ENCODE measurements at regions not wholly inside any gene's neighbourhood (a gene's known extent, or its start where the extent isn't known, plus 50 kb on each side); places are given as distances from the start of the nearest gene placed in this dataset.
"Not testable (repeated sequence)": the region's sequence is repeated elsewhere in the genome, so short reads cannot be mapped to it uniquely, and the experiment has no call there.

DNA sequence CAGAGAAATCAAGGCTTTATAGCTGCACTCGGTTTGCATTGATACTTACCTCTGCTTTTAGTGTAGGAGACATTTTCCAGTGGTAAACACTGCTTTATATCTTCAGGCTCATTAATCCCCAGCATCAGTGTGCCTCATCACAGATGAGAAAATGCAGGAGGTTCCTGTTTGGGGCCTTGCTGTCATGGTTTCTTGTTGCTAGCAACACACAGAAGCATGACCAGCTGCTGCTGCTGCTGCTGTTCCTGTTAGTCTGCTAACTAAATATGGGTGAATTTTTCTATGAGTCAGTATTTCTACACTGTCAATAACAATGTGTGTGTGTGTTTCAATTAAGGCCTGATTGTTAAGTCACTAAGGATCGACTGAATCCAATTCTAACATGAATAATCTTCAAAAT is 85.8 kb upstream of the RGS1 start:
- Mint-ChIP-seq H3K9me3 (peaks cover 6% of the 10 kb centered on the region), H3K4me1 (peaks cover 6% of the 10 kb centered on the region), H3K4me3 (no peak overlapping the region), H3K27me3 (ENCODE audit: low read depth) (no peaks in the 10 kb centered on the region), H3K36me3 (ENCODE audit: low read depth) (no peaks in the 10 kb centered on the region), H3K27ac (ENCODE audit: unreplicated experiment) (peak overlapping the region; percentile 63)
- no peak for DNase-seq (ENCODE audit: low read depth, low spot score)
- TF ChIP-seq, protein P1, sequence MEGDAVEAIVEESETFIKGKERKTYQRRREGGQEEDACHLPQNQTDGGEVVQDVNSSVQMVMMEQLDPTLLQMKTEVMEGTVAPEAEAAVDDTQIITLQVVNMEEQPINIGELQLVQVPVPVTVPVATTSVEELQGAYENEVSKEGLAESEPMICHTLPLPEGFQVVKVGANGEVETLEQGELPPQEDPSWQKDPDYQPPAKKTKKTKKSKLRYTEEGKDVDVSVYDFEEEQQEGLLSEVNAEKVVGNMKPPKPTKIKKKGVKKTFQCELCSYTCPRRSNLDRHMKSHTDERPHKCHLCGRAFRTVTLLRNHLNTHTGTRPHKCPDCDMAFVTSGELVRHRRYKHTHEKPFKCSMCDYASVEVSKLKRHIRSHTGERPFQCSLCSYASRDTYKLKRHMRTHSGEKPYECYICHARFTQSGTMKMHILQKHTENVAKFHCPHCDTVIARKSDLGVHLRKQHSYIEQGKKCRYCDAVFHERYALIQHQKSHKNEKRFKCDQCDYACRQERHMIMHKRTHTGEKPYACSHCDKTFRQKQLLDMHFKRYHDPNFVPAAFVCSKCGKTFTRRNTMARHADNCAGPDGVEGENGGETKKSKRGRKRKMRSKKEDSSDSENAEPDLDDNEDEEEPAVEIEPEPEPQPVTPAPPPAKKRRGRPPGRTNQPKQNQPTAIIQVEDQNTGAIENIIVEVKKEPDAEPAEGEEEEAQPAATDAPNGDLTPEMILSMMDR (conservative IDR thresholded peaks at IDR 0.05): no peak

DNA sequence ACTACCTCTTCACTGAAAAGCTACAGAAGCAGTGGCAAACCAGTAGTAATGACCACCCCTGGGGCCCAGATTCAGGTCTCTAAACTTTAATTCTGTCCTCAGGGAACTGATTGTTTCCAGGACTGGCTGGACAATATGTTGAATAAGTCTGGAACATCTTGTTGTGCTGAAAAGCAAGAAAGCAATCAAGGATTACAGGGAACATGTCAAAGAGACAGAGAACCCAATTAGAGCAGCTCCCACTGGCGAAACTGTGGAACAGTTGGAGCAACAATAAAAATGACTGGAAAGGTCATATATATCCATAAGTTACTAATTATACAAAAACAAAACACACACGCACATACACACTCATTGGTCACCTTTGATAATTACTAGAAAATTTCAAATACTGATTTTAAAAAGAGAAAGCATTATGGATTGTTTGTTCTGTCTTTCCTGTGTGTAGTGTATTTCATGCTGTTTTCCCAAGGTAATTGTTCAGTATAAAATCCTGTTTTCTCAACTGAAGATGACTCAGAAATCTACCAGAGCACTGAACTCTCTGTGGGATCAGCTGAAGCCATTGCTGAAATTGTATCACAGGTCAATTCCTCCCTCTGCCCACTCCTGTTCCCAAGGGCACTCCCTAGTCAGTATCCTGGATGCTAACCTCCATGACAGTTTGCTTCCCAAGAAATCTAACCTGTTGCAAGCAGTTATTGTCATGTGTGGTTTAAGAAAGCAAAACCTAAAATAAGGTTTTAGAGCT is 83.6 kb upstream of the RGS1 start:
- no peaks in the 10 kb centered on the region for H3K27me3 Mint-ChIP-seq (ENCODE audit: low read depth)
- peaks cover 6% of the 10 kb centered on the region for H3K4me1 Mint-ChIP-seq
- H3K9me3 Mint-ChIP-seq: peaks cover 3% of the 10 kb centered on the region
- no peak overlapping the region for H3K4me3 Mint-ChIP-seq
- TF ChIP-seq, protein P1 (conservative IDR thresholded peaks at IDR 0.05): no peak
- no peak for DNase-seq (ENCODE audit: low read depth, low spot score)
- H3K36me3 Mint-ChIP-seq (ENCODE audit: low read depth): no peaks in the 10 kb centered on the region
- H3K27ac Mint-ChIP-seq (ENCODE audit: unreplicated experiment): no peak overlapping the region

DNA sequence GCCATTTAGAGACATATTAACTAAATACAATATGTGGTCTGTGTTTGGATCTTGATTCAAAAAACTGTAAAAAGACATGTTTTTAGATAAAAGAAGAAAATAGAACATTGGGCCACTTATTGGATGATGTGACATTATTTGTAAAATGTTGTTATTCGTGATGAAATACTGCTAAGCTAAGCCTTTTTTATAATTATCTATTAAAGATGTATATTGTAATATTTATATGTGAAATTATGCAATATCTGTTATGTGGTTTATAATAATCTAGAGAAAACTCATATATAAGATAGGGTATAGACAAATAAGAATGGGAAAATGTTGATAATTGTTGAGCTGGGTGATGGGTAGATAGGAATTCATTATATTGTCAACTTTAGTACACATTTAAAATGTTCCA is 82.0 kb upstream of the RGS1 start:
- Mint-ChIP-seq H3K4me3 (no peak overlapping the region), H3K27ac (ENCODE audit: unreplicated experiment) (no peak overlapping the region), H3K36me3 (ENCODE audit: low read depth) (no peaks in the 10 kb centered on the region), H3K9me3 (peaks cover 7% of the 10 kb centered on the region), H3K4me1 (peaks cover 6% of the 10 kb centered on the region), H3K27me3 (ENCODE audit: low read depth) (no peaks in the 10 kb centered on the region)
- TF ChIP-seq, protein P1 (conservative IDR thresholded peaks at IDR 0.05): no peak
- no peak for DNase-seq (ENCODE audit: low read depth, low spot score)

DNA sequence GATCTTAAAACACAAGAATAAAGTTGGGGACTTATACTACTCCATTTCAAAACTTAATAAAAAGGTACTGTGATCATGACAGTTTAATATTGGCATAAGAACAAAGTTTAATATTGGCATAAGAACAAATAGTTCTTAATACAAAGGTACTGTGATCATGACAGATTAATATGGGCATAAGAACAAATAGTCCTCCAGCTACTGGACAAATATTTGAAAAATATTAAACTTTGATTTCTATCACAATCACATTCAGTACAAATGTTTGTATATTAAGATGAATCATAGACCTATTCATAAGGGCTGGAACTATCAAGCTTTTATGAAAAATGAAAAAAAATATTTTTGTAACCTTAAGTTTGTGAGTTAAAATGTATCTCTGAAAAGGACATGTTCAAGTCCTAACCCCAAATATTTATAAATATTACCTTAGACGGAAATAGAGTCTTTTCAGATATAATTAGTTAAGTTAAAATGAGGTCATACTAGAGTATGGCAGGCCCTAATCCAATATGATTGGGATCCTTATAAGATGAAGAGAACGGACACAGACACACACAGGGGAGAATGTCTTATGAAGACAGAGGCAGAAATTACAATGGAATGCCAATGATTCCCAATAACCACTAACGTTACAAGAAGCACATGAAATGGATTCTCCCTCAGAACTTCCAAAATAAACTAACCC is 79.1 kb upstream of the RGS1 start:
- H3K4me1 Mint-ChIP-seq: peaks cover 7% of the 10 kb centered on the region
- no peak overlapping the region for H3K27ac Mint-ChIP-seq (ENCODE audit: unreplicated experiment)
- TF ChIP-seq, protein P1 (conservative IDR thresholded peaks at IDR 0.05): no peak
- no peak overlapping the region for H3K4me3 Mint-ChIP-seq
- H3K27me3 Mint-ChIP-seq (ENCODE audit: low read depth): no peaks in the 10 kb centered on the region
- no peak for DNase-seq (ENCODE audit: low read depth, low spot score)
- peaks cover 15% of the 10 kb centered on the region for H3K9me3 Mint-ChIP-seq
- peaks cover 8% of the 10 kb centered on the region for H3K36me3 Mint-ChIP-seq (ENCODE audit: low read depth)

DNA sequence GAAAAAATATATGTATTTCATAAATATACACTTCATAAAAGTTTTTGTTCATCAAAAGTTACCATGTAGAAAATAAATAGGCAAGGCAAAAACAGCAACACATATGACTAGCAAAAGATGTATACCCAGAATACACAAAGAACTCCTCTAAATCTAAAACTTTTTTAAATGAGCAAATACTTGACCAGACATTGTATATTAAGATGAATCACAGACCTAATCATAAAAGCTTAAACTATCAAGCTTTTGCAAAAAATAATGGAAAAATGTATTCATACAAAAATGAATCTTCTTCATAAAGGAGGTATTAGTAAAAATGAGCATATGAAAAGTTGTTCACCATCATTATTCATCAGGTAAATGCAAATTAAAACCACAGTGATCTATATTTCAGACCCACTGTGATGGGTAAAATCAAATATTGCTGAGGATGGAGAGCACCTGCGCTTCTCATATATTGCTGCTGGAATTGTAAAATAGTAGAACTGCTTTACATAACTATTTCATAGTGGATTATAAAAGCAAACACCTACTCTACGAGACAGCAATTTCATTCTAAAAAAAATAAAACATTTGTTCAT is 78.3 kb upstream of the RGS1 start:
- TF ChIP-seq, protein P1 (conservative IDR thresholded peaks at IDR 0.05): no peak
- DNase-seq (ENCODE audit: low read depth, low spot score): no peak
- H3K9me3 Mint-ChIP-seq: peaks cover 15% of the 10 kb centered on the region
- no peaks in the 10 kb centered on the region for H3K27me3 Mint-ChIP-seq (ENCODE audit: low read depth)
- H3K4me3 Mint-ChIP-seq: no peak overlapping the region
- peaks cover 7% of the 10 kb centered on the region for H3K4me1 Mint-ChIP-seq
- no peak overlapping the region for H3K27ac Mint-ChIP-seq (ENCODE audit: unreplicated experiment)
- peaks cover 8% of the 10 kb centered on the region for H3K36me3 Mint-ChIP-seq (ENCODE audit: low read depth)

DNA sequence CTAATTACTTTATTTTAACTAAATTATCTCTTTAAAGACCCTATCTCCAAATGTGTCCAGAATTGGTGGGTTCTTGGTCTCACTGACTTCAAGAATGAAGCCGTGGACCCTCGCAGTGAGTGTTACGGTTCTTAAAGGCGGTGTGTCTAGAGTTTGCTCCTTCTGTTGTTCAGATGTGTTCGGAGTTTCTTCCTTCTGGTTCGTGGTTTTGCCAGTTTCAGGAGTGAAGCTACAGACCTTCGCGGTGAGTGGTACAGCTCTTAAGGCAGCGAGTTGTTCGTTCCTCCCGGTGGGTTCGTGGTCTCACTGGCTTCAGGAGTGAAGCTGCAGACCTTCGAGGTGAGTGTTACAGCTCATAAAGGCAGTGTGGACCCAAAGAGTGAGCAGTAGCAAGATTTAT is 77.5 kb upstream of the RGS1 start:
- not testable (repeated sequence) for H3K36me3 Mint-ChIP-seq (ENCODE audit: low read depth); H3K27ac Mint-ChIP-seq (ENCODE audit: unreplicated experiment); DNase-seq (ENCODE audit: low read depth, low spot score); H3K4me3 Mint-ChIP-seq; H3K4me1 Mint-ChIP-seq; H3K27me3 Mint-ChIP-seq (ENCODE audit: low read depth)
- H3K9me3 Mint-ChIP-seq: peaks cover 15% of the 10 kb centered on the region

DNA sequence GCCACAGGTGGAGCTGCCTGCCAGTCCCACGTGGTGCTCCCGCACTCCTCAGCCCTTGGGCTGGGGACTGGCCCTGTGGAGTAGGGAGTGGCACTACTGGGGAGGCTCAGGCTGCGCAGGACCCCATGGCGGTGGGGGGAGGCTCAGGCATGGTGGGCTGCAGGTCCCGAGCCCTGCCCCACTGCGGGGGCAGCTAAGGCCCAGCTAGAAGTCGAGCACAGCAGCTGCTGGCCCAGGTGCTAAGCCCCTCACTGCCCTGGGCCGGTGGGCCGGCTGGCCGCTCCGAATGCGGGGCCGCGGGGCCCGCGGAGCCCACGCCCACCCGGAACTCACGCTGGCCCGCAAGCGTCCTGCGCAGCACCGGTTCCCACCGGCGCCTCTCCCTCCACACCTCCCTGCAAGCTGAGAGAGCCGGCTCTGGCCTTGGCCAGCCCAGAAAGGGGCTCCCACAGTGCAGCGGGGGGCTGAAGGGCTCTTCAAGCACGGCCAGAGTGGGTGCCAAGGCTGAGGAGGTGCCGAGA is 76.5 kb upstream of the RGS1 start:
- not testable (repeated sequence) for H3K4me3 Mint-ChIP-seq; H3K4me1 Mint-ChIP-seq; H3K27me3 Mint-ChIP-seq (ENCODE audit: low read depth); H3K27ac Mint-ChIP-seq (ENCODE audit: unreplicated experiment); DNase-seq (ENCODE audit: low read depth, low spot score); H3K36me3 Mint-ChIP-seq (ENCODE audit: low read depth)
- peaks cover 14% of the 10 kb centered on the region for H3K9me3 Mint-ChIP-seq

DNA sequence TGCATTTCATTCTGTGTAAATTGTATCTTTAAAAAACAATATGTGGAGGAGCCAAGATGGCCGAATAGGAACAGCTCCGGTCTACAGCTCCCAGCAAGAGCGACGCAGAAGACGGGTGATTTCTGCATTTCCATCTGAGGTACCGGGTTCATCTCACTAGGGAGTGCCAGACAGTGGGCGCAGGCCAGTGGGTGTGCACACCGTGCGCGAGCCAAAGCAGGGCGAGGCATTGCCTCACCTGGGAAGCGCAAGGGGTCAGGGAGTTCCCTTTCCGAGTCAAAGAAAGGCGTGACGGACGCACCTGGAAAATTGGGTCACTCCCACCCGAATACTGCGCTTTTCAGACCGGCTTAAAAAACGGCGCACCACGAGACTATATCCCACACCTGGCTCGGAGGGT is 75.0 kb upstream of the RGS1 start:
- H3K4me3 Mint-ChIP-seq; H3K27me3 Mint-ChIP-seq (ENCODE audit: low read depth); H3K4me1 Mint-ChIP-seq; DNase-seq (ENCODE audit: low read depth, low spot score); H3K27ac Mint-ChIP-seq (ENCODE audit: unreplicated experiment); H3K36me3 Mint-ChIP-seq (ENCODE audit: low read depth): not testable (repeated sequence)
- peaks cover 12% of the 10 kb centered on the region for H3K9me3 Mint-ChIP-seq

Data from neural crest cell (in vitro differentiated cells).